Activated T-cell treated with anti-CD3 and anti-CD28 coated beads, Interleukin-2, amount 50 U/mL, for 4 hours (primary cell): ENCODE measurements at regions not wholly inside any gene's neighbourhood (a gene's known extent, or its start where the extent isn't known, plus 50 kb on each side); places are given as distances from the start of the nearest gene placed in this dataset.
"Not testable (repeated sequence)": the region's sequence is repeated elsewhere in the genome, so short reads cannot be mapped to it uniquely, and the experiment has no call there.

Experiments
- ATAC-seq, 2 donors: fragments of 200-7000 bp; cut with Tn5 transposase; one replicate each; pipeline ENCODE4 v1.10.0; 2021
- DNase-seq: peaks from one replicate; pipeline ENCODE4 v3.0.0-alpha.2; 2020
- H3K27me3 Mint-ChIP-seq: one replicate; pipeline ENCODE4 v1.8.0; 2021; ENCODE audit warnings: low read depth, mixed read lengths
- H3K36me3 Mint-ChIP-seq: one replicate; pipeline ENCODE4 v1.8.0; 2022; ENCODE audit warnings: mixed read lengths; ENCODE audit not compliant: insufficient read depth
- H3K4me1 Mint-ChIP-seq: one replicate; pipeline ENCODE4 v1.8.0; 2021; ENCODE audit warnings: low read depth, mixed read lengths
- H3K4me3 Mint-ChIP-seq: one replicate; pipeline ENCODE4 v1.8.0; 2021; ENCODE audit warnings: mild to moderate bottlenecking, moderate library complexity, mixed read lengths
- H3K9me3 Mint-ChIP-seq: one replicate; pipeline ENCODE4 v1.8.0; 2021; ENCODE audit warnings: mixed read lengths

DNA sequence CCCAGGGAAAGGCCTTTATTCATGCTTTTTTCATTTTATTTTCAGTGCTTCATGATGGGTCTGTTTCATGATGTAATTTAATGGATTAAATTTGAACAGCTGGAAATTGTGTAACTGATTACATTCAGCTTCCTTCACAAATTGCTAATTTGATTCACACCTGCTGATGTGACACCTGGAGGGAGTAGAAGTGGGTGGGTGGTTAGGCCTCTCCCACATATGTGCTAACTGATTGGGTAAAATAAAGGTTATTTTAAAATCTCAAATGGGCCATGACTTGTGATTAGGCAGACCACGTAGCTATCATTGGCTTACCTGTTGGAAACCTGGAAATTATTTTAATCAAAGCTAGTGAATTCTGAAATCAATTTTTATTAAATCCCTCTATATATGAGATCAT is 142.1 kb downstream of the GXYLT1 start:
- no peak overlapping the region for H3K4me3 Mint-ChIP-seq
- H3K4me1 Mint-ChIP-seq = no peaks in the 10 kb centered on the region
- no peaks in the 10 kb centered on the region for H3K36me3 Mint-ChIP-seq
- no peak for DNase-seq
- H3K27me3 Mint-ChIP-seq = peaks cover 3% of the 10 kb centered on the region
- ATAC-seq = no peak
- H3K9me3 Mint-ChIP-seq = no peaks in the 10 kb centered on the region

DNA sequence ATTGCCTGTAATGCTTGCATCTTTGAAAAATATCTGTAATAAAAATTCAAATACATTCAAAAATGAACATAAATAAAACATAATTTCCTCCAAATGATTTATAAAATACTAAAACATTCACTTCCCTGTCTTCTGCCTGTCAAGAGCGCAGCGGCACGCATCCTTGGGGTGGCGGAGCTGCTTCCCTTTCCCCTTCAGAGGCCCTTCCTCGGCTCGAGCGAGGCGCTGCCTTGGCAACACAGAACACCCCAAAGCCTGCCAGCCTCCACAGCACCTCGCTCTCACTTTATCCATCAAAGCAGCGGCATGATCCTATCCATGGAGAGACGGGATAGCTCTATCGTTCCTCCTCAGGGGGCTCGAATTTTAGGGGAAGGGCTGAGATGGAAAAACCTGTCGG is 146.2 kb downstream of the GXYLT1 start:
- Mint-ChIP-seq H3K9me3 (no peaks in the 10 kb centered on the region), H3K36me3 (no peaks in the 10 kb centered on the region), H3K4me1 (no peaks in the 10 kb centered on the region), H3K4me3 (no peak overlapping the region), H3K27me3 (peaks cover 3% of the 10 kb centered on the region)
- ATAC-seq (no peak), DNase-seq (no peak)

DNA sequence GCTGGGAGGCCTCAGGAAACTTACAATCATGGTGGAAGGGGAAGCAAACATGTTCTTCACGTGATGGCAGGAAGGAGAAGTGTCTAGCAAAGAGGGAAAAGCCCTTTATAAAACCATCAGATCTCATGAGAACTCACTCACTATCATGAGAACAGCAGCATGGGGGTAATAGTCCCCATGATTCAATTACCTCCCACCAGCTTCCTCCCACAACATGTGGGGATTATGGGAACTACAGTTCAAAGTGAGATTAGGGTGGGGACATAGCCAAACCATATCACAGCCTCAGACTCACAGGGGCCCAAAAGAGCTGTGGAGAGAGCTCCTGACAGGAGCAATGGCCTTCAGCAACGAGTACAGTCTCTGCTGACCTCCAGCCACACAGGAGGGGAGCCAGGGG is 151.4 kb downstream of the GXYLT1 start:
- Mint-ChIP-seq H3K36me3 (no peaks in the 10 kb centered on the region), H3K4me3 (no peak overlapping the region), H3K9me3 (no peaks in the 10 kb centered on the region), H3K27me3 (no peaks in the 10 kb centered on the region), H3K4me1 (no peaks in the 10 kb centered on the region)
- DNase-seq (no peak), ATAC-seq (no peak)

DNA sequence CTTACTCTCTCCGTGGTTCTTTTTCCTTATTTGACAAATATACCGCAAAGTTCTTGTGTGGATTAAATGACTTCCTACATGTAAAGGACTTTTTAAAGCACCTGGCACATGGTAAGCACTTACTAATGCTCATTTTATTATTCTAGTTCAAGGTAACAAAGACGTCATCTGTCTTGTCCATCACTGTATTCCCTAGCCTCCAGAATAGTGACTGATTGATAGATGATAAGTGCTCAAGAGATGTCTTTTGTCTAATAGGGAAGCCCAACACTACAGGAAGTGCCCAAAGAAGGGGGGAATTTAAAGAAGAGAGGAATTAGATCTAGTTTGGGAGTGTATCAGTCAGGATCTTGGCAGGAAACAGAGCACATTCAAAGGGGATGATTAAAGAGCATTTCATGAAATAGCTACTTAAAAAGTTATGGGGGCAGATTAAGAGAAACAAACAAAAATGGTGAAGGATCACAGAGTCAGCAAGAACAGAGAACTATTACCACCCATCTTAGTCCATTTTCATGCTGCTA is 151.9 kb downstream of the GXYLT1 start:
- no peaks in the 10 kb centered on the region for H3K27me3 Mint-ChIP-seq

DNA sequence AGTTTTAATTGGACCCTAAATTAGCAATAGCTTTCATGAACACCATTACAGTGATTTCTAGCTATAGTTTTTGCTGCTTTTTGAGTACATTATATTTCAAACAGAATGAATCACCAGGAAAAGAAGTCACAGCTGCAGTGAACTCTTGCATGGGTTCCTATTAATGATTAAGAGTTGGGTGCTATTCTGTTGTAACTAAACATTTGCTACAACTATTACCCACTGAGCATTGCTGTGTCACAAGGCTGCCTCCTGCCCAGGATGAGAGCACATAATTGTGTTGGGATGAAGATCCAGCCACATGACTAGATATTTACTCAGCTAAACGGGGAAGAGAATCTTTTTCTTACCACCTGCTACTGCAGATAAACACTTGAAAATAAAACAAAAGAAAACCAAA is 152.7 kb downstream of the GXYLT1 start:
- Mint-ChIP-seq H3K36me3 (no peaks in the 10 kb centered on the region), H3K4me3 (no peak overlapping the region), H3K4me1 (no peaks in the 10 kb centered on the region), H3K9me3 (no peaks in the 10 kb centered on the region), H3K27me3 (no peaks in the 10 kb centered on the region)
- no peak for ATAC-seq
- DNase-seq = no peak

More for the DNA sequence above, 151.9 kb downstream of the GXYLT1 start:
- no peaks in the 10 kb centered on the region for H3K9me3 Mint-ChIP-seq
- ATAC-seq = no peak
- H3K4me3 Mint-ChIP-seq = no peak overlapping the region
- no peaks in the 10 kb centered on the region for H3K4me1 Mint-ChIP-seq
- H3K36me3 Mint-ChIP-seq = no peaks in the 10 kb centered on the region
- no peak for DNase-seq

DNA sequence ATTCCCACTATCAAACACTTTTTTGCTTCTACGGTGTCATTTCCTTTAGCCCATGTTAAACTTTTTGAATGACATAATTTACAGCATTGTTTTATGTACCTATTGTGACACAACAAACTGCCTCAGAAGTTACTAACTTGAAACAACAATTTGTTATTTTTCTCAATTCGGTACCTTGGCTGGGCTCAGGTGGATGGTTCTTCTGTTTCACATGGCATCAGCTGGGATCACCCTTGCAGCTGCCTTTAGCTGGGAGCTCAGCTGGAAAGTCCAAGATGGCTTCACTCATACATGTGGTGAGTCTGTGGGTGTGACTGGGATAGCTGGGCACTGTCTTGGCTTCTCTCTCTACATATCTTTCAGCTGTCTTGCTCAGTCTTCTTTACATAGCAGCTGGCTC is 156.0 kb downstream of the GXYLT1 start:
- no peaks in the 10 kb centered on the region for H3K4me1 Mint-ChIP-seq
- no peaks in the 10 kb centered on the region for H3K27me3 Mint-ChIP-seq
- H3K4me3 Mint-ChIP-seq = no peak overlapping the region
- no peak for ATAC-seq
- H3K9me3 Mint-ChIP-seq = no peaks in the 10 kb centered on the region
- DNase-seq = no peak
- H3K36me3 Mint-ChIP-seq = no peaks in the 10 kb centered on the region

DNA sequence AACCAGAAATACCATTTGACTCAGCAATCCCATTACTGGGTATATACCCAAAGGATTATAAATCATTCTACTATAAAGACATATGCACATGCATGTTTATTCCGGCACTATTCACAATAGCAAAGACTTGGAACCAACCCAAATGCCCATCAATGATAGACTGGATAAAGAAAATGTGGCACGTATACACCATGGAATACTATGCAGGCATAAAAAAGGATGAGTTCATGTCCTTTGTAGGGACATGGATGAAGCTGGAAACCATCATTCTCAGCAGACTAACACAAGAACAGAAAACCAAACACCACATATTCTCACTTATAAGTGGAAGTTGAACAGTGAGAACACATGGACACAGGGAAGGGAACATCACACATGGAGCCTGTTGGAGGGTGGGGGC is 158.2 kb downstream of the GXYLT1 start:
- DNase-seq, H3K4me1 Mint-ChIP-seq, H3K36me3 Mint-ChIP-seq, H3K4me3 Mint-ChIP-seq, H3K9me3 Mint-ChIP-seq, ATAC-seq, H3K27me3 Mint-ChIP-seq: not testable (repeated sequence)

DNA sequence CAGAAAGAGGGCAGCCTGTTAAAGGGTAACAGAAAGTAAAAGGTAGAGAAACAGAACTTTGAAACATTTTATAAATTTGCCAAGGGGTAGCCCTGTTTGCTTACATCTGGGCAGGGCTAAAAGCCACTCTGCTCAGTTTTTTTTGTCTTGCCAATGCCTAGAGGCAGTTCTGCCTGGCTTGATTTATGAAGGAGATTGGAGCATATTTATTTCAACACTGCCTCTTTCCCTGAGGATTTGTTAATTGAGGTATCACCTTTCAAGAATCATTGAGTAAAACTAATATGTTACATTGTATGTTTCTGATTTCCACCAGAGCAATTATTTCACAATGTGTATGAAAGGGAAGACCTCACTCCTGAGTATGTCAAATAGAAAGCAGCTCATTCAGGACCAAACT is 160.8 kb downstream of the GXYLT1 start:
- Mint-ChIP-seq H3K4me3 (no peak overlapping the region), H3K9me3 (no peaks in the 10 kb centered on the region), H3K27me3 (peaks cover 4% of the 10 kb centered on the region), H3K4me1 (no peaks in the 10 kb centered on the region), H3K36me3 (no peaks in the 10 kb centered on the region)
- DNase-seq (no peak), ATAC-seq (no peak)

DNA sequence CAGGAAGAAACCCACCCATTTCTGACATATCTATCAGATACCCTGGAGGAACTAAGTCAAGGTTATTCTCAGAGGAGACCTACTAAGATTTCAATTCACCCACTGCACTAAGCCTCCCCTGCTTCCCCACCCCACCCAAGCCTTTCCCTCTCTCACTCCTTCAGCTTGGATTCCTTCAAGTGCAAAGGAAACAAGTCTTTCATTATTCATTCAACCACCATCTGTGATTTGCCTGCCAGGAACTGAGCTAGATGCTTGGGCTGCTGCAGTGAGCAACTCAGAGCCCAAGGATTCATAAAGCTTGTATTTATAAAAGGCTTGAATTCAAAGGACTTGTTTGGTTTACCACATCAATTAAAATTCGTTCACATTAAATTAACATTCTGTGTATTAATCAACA is 161.3 kb downstream of the GXYLT1 start:
- Mint-ChIP-seq H3K36me3 (no peaks in the 10 kb centered on the region), H3K4me1 (no peaks in the 10 kb centered on the region), H3K4me3 (no peak overlapping the region), H3K9me3 (no peaks in the 10 kb centered on the region), H3K27me3 (peaks cover 4% of the 10 kb centered on the region)
- ATAC-seq = no peak
- no peak for DNase-seq

DNA sequence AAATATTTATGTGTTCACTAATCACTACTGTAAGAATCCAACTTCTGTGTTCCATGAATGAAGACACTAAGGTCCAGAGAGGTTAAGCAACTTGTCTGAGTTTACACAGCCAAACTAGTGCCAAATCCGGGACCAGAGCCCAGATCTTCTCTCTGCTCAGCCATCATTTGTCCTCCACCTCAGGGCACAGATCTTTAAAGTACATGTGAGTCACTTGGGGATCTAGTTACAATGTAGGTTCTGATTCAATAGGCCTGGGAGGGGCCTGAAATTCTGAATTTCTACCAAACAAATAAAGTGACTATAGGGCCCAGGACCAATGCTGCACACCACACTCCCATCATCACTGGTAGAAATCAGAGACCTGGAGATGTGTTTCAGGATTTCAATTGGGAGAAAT is 162.9 kb downstream of the GXYLT1 start:
- DNase-seq (no peak), ATAC-seq (no peak)
- H3K27me3 Mint-ChIP-seq = peaks cover 7% of the 10 kb centered on the region
- H3K4me1 Mint-ChIP-seq = no peaks in the 10 kb centered on the region
- H3K36me3 Mint-ChIP-seq = no peaks in the 10 kb centered on the region
- H3K9me3 Mint-ChIP-seq = no peaks in the 10 kb centered on the region
- no peak overlapping the region for H3K4me3 Mint-ChIP-seq

DNA sequence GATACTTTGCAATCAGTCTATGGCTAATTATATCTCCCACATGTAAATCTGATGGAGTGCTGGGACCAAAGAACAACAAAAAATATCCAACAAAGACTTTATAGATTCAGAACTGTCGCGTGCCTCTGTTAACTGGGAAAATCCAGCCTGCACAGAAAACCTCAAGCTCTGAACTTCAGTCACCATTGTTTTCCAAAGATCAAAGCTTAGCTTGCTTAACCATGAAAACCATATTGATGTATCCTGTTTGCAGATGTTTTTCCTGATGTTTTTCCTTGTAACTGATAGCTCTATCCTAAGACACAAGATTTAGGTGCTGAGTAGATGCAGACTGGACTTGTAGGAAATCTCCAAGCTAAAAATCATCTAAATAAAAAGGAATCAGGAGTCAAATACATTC is 163.7 kb downstream of the GXYLT1 start:
- no peak overlapping the region for H3K4me3 Mint-ChIP-seq
- H3K9me3 Mint-ChIP-seq = no peaks in the 10 kb centered on the region
- DNase-seq (no peak), ATAC-seq (no peak)
- no peaks in the 10 kb centered on the region for H3K36me3 Mint-ChIP-seq
- peaks cover 7% of the 10 kb centered on the region for H3K27me3 Mint-ChIP-seq
- H3K4me1 Mint-ChIP-seq = no peaks in the 10 kb centered on the region

DNA sequence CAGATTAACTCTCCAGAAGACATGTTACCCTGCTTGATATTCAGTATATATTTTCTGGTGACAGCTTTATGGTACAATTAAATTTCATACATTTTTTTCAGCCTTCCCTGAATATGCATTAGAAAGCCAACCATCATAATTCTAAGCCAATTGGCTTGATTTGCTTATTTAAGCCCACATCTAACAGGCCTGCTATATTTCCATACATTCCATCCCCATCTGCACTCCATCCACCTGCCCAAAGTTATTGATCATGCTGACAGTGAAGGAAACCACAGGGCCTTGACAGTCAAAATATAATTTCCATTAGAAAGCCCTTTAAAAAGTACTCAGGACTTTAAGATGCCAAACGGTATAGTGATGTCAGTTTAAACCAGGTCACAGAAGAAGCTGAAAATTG is 164.3 kb downstream of the GXYLT1 start:
- H3K9me3 Mint-ChIP-seq = no peaks in the 10 kb centered on the region
- H3K27me3 Mint-ChIP-seq = peaks cover 7% of the 10 kb centered on the region
- no peak overlapping the region for H3K4me3 Mint-ChIP-seq
- H3K4me1 Mint-ChIP-seq = no peaks in the 10 kb centered on the region
- no peaks in the 10 kb centered on the region for H3K36me3 Mint-ChIP-seq
- DNase-seq (no peak), ATAC-seq (no peak)

DNA sequence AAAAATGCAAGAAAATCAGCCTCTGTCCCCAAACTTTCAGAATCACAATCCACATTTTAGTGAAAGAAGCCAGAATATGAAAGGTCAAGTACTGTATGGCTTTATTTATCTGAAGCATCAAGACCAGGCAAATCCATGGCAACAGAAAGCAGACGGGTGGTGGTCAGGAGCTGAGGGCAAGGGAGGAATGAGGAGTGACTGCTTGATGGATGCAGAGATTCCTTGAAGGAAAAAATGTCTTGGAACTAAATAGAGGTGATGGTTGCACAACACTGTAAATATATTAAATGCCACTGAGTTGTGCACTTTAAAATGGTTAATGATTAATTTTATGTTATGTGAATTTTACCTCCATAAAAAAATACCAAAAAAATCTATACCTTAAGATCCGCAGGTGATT is 165.1 kb downstream of the GXYLT1 start:
- no peaks in the 10 kb centered on the region for H3K4me1 Mint-ChIP-seq
- DNase-seq (no peak), ATAC-seq (no peak)
- H3K36me3 Mint-ChIP-seq = no peaks in the 10 kb centered on the region
- peaks cover 7% of the 10 kb centered on the region for H3K27me3 Mint-ChIP-seq
- H3K9me3 Mint-ChIP-seq = no peaks in the 10 kb centered on the region
- H3K4me3 Mint-ChIP-seq = no peak overlapping the region

DNA sequence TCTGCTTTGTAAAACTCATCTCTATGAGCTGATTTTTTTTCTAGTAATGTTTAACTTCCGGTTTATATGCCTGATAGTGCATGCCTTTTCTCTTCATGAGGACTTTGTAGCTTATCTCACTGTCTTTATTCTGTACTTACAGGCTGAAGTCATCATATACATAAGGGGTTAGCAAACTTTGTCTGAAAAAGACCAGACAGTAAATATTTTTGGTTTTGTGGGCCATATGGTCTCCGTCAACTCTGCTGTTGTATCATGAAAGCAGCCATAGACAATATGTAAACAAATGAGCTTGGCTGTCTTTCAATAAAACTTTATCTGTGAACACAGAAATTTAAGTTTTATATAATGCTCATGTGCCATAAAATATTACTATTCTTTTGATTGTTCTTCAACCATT is 172.1 kb downstream of the GXYLT1 start:
- H3K4me1 Mint-ChIP-seq = no peaks in the 10 kb centered on the region
- no peaks in the 10 kb centered on the region for H3K9me3 Mint-ChIP-seq
- ATAC-seq (no peak), DNase-seq (no peak)
- no peaks in the 10 kb centered on the region for H3K27me3 Mint-ChIP-seq
- no peak overlapping the region for H3K4me3 Mint-ChIP-seq
- no peaks in the 10 kb centered on the region for H3K36me3 Mint-ChIP-seq

DNA sequence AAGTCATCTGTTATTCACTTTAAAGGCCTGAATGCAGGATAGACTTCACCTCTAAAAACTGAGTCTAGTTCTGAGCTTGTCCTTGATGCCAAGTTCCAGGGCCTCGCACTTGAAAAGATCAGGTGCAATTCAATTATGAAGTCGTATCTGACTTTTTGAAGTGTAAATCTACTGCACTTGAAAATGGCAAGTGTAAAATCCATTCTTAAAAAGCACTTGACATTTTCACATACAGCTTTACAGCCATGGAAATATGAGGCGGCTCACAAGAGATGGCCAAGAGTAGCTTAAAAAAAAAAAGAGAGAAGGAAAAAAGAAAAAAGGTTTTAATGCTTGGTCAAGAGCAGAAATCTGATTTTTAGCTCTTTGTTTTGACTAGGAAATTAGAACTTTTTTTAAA is 172.5 kb downstream of the GXYLT1 start:
- Mint-ChIP-seq H3K4me3 (no peak overlapping the region), H3K36me3 (no peaks in the 10 kb centered on the region), H3K9me3 (no peaks in the 10 kb centered on the region), H3K4me1 (no peaks in the 10 kb centered on the region), H3K27me3 (no peaks in the 10 kb centered on the region)
- DNase-seq (no peak), ATAC-seq (no peak)

DNA sequence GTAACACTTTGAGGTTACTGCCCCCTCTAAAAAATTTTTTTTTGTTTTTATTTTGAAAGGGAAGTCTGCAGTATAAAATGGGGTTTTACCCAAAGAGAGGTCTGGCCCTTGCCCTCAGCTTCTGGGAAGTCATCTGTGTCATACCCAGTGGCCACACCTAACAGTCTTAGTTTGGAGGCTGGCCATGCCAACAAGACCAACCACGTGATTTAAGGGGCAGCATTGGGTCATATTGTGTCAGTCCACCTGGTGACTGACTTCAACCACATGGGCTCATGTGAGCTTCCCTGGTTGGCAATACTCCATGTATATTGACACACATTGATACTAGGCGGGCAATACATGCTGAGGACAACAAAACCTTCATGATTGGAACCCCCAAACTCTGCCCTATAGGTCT is 173.9 kb downstream of the GXYLT1 start:
- H3K4me1 Mint-ChIP-seq = no peaks in the 10 kb centered on the region
- DNase-seq (no peak), ATAC-seq (no peak)
- H3K4me3 Mint-ChIP-seq = no peak overlapping the region
- H3K36me3 Mint-ChIP-seq = no peaks in the 10 kb centered on the region
- no peaks in the 10 kb centered on the region for H3K27me3 Mint-ChIP-seq
- H3K9me3 Mint-ChIP-seq = no peaks in the 10 kb centered on the region
